ENCODE measurements at regions not wholly inside any gene's neighbourhood (a gene's known extent, or its start where the extent isn't known, plus 50 kb on each side); places are given as distances from the start of the nearest gene placed in this dataset.

GRCh38 chr4:73001885-73002284 is 67.6 kb downstream of the COX18 start:
- no peak for DNase-seq (ENCODE audit: low spot score)

GRCh38 chr4:72997409-72997808 is 72.1 kb downstream of the COX18 start:
- no peak for DNase-seq (ENCODE audit: low spot score)

GRCh38 chr4:72994670-72995069 is 74.8 kb downstream of the COX18 start:
- no peak for DNase-seq (ENCODE audit: low spot score)

GRCh38 chr4:72993876-72994275 is 75.6 kb downstream of the COX18 start:
- no peak for DNase-seq (ENCODE audit: low spot score)

GRCh38 chr4:72991873-72992272 is 77.6 kb downstream of the COX18 start:
- DNase-seq (ENCODE audit: low spot score) = no peak

- no peak for DNase-seq (ENCODE audit: low spot score)
Measured at GRCh38 chr4:72987741-72988729, 81.5 kb downstream of the COX18 start.

GRCh38 chr4:72984351-72984750 is 85.2 kb downstream of the COX18 start:
- no peak for DNase-seq (ENCODE audit: low spot score)

GRCh38 chr4:72983709-72984108 is 85.8 kb downstream of the COX18 start:
- DNase-seq (ENCODE audit: low spot score) = no peak

GRCh38 chr4:72977936-72978485 is 91.5 kb downstream of the COX18 start:
- DNase-seq (ENCODE audit: low spot score) = no peak

- no peak for DNase-seq (ENCODE audit: low spot score)
Measured at GRCh38 chr4:72975488-72975784, 94.1 kb downstream of the COX18 start.

- no peak for DNase-seq (ENCODE audit: low spot score)
Measured at GRCh38 chr4:72974694-72975487, 94.6 kb downstream of the COX18 start.

GRCh38 chr4:72971572-72971971 is 97.9 kb downstream of the COX18 start:
- no peak for DNase-seq (ENCODE audit: low spot score)

- no peak for DNase-seq (ENCODE audit: low spot score)
Measured at GRCh38 chr4:72970756-72971155, 98.8 kb downstream of the COX18 start.

GRCh38 chr4:72969976-72970375 is 99.5 kb downstream of the COX18 start:
- peak; percentile 5 for DNase-seq (ENCODE audit: low spot score)

GRCh38 chr4:72966652-72967051 is 102.9 kb downstream of the COX18 start:
- no peak for DNase-seq (ENCODE audit: low spot score)

- DNase-seq (ENCODE audit: low spot score) = no peak
Measured at GRCh38 chr4:72959411-72959810, 110.1 kb downstream of the COX18 start.

GRCh38 chr4:72954811-72955210 is 114.7 kb downstream of the COX18 start:
- no peak for DNase-seq (ENCODE audit: low spot score)

- no peak for DNase-seq (ENCODE audit: low spot score)
Measured at GRCh38 chr4:72953571-72953970, 115.9 kb downstream of the COX18 start.

GRCh38 chr4:72951628-72952027 is 117.9 kb downstream of the COX18 start:
- no peak for DNase-seq (ENCODE audit: low spot score)

GRCh38 chr4:72951147-72951546 is 118.4 kb downstream of the COX18 start:
- DNase-seq (ENCODE audit: low spot score) = no peak

GRCh38 chr4:72948080-72948479 is 121.4 kb downstream of the COX18 start:
- DNase-seq (ENCODE audit: low spot score) = no peak

- DNase-seq (ENCODE audit: low spot score) = no peak
Measured at GRCh38 chr4:72945719-72946336, 123.7 kb downstream of the COX18 start.
